Ureter (tissue), 1 donor: ENCODE measurements at regions not wholly inside any gene's neighbourhood (a gene's known extent, or its start where the extent isn't known, plus 50 kb on each side); places are given as distances from the start of the nearest gene placed in this dataset.

Experiments
- DNase-seq: peaks from one replicate; pipeline ENCODE4 v3.0.0-alpha.2; 2020; ENCODE audit warnings: low spot score
- donor health status: DM: yes; HTN: yes; CAD: no.

GRCh38 chr14:101706509-101707067, 54.9 kb upstream of the PPP2R5C start:
- DNase-seq = no peak

- peak; percentile 67 for DNase-seq
Observed at GRCh38 chr14:101707068-101707842, 54.3 kb upstream of the PPP2R5C start.

- DNase-seq = peak; percentile 42
Observed at GRCh38 chr14:101707863-101708620, 53.5 kb upstream of the PPP2R5C start.

- DNase-seq = peak; percentile 39
Observed at GRCh38 chr14:101708853-101709532, 52.5 kb upstream of the PPP2R5C start.

GRCh38 chr14:101709533-101709881, 52.0 kb upstream of the PPP2R5C start:
- DNase-seq = no peak

GRCh38 chr14:101709962-101710931, 51.3 kb upstream of the PPP2R5C start:
- peak; percentile 51 for DNase-seq

- peak; percentile 40 for DNase-seq
Observed at GRCh38 chr14:101711041-101711856, 50.3 kb upstream of the PPP2R5C start.
